GM19035 (cell line): ENCODE measurements at regions not wholly inside any gene's neighbourhood (a gene's known extent, or its start where the extent isn't known, plus 50 kb on each side); places are given as distances from the start of the nearest gene placed in this dataset.
"Not testable (repeated sequence)": the region's sequence is repeated elsewhere in the genome, so short reads cannot be mapped to it uniquely, and the experiment has no call there.

Experiments
- ATAC-seq: cut with Tn5 transposase; IDR thresholded peaks from one replicate; pipeline ENCODE4 v1.9.1; 2021; ENCODE audit not compliant: unreplicated experiment

DNA sequence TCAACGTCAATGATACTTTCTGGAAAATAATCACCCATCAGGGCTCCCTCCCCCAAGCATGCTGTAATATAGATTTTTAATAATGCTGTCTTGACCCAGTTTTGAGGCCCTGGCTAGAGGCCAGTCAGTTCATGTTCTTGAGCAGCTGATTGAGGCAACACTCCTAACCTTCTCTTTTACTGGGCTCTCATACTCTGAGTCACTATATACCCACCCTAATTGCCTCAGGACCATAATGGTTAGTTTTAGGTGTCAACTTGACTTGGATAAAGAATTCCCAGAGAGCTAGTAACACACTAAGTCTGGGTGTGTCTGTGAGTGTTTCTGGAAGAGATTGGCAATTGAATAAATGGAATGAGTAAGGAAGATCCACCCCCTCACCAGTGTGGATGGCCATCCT is 527.0 kb upstream of the ATP2B1 start:
- ATAC-seq: no peak

DNA sequence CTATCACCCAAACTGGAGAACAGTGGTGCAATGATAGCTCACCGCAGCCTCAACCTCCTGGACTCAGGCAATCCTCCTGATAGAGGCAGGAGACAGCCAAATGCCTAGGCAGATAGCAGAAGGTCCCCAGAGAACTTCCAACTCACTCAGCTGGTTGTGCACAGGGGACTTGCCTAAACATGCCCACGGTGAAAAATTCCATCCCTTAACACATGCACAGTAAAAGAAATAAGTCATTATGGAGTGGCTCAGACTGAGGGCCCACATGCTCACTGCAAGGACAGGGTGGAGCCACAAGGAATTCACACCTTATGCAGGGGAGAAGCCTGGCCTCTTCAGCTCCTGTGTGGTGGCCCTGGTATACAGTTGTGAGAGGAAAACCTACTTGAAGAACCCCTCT is 525.8 kb upstream of the ATP2B1 start:
- no peak for ATAC-seq

DNA sequence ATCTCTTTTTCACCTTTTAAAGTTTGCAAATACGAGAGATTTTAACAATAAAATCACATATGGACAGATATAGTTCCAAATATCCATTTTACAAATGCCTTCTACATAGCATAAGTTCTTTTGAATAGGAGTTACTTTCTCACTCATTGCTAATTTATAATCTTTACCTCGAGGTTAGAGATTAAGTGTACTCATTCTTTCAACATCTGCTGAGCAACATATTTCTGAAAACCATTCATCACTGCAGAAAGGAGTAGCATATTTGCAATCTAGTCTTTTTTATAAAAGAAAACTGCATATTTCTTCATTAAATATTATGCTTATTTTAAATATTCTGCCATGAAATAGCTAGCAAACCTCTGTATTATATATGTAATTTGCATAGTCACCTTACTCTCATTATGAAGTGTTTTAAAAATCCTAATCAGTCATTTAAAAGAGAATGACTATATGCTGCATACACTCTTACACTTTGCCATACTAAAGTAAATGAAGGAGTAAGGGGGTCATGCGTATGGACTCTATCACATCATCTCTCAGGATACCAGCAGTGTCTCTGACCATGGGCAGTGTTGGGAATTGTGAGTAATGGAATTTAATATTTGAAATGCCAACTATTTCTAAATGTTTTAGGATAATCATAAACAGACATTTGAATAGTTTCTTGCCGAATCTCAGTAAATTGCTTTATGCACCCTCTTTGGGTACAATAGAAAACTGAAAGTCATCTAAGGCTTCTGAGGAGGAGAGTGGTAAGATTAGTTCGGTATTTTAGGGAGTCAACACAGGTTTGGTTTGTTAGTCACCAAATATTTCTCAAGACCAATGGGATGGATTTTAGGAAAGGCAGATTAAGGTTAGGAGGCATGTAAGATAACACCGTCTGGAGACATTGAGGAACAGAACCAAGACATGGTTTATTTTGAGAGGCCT is 524.8 kb upstream of the ATP2B1 start:
- ATAC-seq: no peak

DNA sequence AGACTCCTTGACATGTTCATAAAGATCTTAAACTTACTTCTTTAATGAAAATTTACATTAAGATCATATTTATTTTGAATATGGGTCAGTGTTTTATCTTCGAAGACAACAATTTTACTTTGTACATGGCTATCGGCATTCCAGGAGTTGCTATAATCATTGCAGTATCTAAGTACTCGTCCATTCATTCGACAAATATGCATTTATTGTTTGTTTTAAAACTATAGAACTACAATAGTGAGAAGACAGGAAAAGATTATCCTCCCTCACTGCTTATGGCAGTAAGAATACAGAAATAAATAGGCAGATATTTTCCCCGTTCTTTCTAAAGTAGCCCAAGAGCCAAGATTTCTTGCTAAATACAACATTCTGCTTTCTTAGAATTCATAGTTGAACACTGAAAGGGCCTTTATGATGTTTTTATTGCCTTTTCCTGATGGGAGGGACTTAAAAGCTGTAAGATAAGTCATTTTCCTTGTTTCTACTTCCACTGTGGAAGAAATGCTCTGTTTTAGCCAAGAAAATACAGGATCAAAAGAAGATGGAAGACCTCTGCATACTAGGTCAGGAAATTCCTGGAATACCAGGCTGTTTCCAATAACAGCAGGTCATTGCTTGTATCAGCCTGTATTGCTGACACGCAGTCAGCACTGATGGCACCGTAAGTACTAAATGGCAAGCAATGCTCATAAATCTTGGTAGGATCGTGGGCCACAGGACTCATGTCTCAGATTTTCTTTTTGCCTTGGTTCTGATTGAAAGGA is 521.0 kb upstream of the ATP2B1 start:
- no peak for ATAC-seq

DNA sequence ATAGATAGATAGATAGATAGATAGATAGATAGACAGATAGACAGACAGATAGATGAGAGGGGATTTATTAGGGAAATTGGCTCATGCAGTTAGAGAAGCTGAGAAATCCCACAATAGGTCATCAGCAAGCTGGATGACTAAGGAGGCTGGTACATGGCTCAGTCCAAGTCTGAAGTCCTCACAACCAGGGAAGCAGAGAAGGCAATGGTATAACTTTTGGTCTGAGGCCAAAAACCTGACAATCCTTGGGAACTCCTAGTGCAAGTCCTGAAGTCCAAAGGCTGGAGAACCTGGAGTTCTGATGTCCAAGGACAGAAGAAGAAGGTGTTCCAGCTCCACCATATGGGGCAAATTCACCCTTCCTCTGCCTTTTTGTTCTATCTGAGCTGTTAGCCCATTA is 517.6 kb upstream of the ATP2B1 start:
- no peak for ATAC-seq

DNA sequence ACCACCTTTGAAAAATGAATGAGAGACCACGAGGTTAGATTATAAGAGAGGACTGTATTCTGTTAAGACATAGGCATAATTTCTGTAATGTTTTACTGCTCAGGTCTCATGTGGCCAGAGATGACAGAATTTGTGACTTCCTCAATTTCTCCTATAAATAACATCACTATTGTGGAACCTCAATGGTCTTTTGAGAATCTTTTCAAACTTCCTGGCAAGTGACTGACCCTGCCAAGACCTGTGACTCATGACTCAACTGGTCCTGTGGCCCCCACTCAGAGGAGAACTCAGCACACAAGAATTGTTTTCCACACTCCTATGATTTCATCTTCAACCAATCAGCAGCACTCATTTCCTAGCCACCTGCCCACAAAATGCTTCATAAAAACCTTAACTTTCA is 508.2 kb upstream of the ATP2B1 start:
- ATAC-seq: no peak

DNA sequence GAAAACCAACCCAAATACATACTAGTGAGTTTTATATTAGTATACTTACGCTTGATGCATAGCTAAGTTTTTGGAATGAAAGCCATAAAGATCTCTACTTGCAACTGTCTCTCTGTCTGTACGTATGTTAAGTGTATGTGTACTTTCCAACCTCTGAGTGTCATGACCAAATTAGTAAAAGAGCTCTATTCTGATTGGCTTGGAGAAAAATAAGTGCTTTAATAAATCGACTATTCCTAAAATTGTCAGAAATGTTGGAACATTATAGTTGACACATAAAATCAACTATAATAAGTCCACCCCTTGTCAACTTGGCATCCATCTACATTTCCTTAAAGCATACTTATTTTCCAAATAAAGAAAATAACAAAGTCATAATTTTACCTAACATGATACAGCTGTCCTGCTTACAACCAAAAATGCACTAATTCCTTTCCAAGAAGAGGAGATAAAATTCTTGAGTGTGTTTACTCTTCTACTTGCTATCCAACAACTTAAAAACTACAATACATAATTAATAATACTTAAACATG is 507.4 kb upstream of the ATP2B1 start:
- no peak for ATAC-seq

DNA sequence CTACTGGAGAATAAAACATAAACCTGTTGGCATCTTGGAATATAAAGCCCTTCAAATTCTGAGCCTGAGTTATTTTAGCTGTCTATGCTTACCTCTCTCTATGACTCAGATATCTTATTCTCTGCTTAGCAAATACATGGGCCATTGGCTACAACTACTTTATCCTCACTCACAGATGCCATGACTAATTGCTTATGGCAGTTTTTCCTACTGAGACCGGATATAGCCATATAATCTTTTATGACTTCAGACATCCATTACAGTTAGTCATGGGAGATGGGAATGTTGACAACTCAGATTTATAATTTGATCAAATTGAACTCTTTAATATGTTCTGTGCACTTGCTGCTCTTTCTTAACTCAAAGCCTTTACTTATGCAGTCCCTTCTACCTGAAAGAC is 502.4 kb upstream of the ATP2B1 start:
- no peak for ATAC-seq

DNA sequence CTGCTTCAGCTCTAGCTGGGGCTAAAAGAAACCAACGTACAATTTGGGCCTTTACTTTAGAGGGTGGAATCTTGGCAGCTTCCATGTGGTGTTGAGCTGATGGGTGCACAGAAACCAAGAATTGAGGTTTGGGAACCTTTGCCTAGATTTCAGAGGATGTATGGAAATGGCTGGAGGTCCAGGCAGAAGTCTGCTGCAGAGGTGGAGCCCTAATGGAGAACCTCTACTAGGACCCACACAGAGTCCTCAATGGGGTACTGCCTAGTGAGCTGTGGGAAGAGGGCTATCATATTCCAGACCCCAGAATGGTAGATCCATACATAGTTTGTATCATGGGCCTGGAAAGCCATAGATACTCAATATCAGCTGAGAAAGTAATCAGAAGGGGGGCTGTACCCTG is 500.4 kb upstream of the ATP2B1 start:
- ATAC-seq: no peak

DNA sequence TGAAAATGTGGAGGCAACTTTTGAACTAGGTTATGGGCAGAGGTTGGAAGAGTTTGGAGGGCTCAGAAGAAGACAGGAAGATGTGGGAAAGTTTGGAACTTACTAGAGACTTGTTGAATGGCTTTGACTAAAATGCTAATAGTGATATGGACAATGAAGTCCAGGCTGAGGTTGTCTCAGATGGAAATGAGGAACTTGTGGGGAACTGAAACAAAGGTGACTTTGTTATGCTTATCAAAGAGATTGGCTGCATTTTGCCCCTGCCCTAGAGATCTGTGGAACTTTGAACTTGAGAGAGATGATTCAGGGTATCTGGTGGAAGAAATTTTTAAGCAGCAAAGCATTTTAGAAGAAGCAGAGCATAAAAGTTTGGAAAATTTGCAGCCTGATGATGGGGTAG is 499.7 kb upstream of the ATP2B1 start:
- not testable (repeated sequence) for ATAC-seq

DNA sequence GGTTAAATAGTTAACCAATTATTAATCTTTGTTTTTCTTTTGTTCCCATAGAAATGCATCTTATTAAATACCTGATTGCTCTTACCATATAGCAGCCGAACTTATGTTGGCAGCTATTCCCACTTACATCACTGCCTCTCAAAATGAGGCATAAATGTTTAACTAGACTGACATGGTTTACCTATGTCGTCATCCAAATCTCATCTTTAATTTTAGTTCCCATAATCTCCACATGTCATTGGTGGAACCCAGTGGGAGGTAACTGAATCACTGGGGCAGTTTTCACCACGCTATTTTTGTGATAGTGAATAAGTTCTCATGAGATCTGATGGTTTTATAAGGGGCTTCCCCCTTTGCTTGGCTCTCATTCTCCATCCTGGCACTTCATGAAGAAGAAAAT is 499.2 kb upstream of the ATP2B1 start:
- ATAC-seq: no peak

DNA sequence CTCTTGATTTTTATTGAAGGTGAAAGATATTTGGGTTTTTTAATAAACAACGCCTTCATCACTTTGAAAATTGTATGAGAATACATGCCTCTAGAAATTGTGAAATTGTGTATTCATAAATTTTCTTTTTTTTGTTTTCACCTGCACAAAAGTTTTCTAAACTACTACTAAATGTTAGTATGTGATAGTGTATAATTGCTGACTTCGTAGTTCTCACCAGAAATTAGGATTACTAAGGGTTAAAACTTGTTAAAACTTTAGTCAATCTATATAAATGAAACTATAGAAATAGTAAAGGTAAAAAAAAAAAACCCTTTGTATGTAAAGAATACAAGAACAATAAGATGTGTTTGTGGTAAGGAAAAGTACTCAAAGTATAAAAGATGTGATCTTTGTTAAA is 496.5 kb upstream of the ATP2B1 start:
- ATAC-seq: no peak

DNA sequence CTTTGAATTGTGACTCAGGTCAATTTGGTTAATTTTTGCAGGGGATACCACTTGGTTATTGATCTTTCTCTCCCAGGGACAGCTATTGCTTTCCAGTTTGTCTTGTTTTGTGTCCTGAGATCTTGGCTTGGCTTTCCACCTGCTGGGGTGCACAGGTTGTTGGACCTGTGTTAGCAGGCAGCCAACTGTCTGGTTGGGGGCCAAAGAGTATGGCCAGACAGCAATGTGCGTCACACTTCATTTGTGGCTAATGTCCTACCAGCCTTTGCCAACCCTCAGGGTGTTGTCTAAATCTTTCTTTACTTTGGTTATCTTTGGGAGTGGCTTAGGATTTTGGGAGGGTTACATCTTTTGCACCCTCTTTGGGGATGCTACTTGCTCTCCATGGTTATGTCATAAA is 494.9 kb upstream of the ATP2B1 start:
- ATAC-seq: no peak

DNA sequence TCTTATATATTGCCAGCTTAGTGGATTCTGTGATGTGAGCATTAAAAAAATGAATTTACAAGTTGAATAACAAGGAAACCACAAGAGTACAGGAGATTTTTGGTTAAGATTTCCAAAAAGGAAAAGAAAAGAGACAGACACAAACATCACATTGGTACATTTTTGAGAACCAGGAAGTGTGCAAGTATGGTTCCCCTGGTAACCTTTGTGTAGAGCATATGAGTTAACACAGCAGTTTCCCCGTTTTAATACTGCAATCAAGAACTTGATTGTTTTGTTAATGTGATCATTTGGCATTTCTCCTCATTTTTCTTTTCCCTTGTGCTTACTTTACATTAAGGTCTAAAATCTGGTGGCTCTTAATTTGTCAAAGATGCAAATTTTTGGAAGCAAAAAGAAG is 490.4 kb upstream of the ATP2B1 start:
- ATAC-seq: no peak

DNA sequence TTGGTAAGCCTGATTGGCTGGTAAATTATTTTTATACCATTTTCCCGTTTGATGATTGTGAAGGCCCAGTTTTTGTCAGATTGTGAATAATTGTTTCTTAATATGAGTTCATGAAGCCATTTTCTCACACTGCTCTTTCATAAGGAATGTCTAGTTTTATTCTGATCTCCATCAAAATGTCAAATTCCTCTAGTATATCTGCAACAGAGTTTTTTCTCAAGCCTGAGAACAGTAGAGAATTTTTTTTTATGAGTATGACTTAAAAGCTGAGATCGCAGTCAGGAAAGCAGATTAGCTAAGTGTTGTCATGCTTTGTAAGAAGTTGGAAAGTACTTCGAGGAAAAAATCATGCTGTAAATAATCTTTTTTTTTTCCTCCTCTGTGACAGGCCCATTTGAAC is 484.9 kb upstream of the ATP2B1 start:
- ATAC-seq: no peak

DNA sequence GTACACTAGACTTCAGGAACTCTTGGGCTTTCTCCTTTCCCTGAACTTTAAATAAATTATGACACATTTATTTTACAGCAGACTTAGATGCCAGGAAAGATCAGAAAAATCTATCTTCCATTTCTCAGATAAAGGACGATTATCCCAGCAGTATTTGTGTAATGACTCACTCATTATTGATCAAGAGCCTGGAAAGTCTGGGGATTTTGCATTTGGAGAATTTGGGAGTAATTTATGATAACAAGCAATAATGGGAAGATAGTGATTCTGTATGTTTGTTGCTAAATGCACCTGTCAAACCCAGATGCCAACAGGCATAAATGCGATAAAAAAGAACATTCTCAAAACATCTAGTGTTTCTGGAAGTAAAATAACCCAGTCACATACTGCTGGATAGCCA is 480.2 kb upstream of the ATP2B1 start:
- ATAC-seq: no peak

DNA sequence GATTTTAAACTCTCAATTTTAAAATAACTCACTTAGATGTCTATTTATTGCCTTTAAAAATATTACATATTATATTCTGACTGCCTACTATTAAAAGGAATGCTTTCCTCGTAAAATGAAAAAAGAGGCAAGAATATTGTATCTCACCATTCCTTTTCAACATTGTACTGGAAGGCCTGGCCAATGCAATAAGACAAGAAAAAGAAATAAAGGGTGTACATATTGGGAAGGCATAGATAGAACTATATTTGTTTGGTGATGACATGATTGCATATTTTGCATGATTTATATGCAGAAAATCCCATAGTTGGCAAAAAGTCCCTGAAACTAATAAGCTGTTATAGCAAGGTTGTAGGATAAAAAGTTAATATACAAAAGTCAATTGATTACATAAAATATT is 474.6 kb upstream of the ATP2B1 start:
- no peak for ATAC-seq

DNA sequence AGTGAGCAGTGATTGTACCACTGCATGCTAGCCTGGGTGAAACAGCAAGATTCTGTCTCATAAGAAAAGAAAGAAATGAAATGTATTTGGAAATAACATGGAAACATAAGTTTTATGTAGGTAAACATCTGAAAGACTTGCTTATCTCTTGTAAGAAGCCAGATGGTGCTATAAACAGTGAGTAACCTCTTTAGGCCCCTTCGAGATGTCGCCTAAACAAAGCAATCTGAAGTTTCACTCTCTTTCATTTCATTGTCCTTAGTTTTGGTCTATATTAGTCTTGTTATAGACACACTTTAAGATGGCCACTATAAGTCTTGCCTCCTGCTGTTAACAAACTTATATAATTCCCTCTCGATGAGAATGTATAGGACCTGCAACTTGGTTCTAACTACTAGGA is 472.6 kb upstream of the ATP2B1 start:
- no peak for ATAC-seq

DNA sequence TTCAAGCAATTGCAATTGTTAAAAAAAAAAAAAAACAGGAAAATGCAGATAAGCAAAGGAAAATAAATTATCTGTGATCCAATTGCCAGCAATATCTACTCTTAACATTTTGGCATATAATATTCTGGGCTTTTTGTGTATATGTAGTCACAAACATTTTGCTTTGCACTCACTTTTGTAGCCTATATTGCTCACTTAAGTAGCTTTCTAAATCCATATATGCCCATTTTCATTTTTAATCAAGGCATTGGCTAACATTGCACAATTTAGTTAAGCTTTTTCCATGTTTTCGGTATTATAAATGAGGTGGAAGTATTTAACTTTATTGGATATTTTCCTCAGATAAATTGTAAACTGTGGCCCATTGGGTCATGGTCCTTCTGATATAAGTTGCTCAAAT is 466.3 kb upstream of the ATP2B1 start:
- no peak for ATAC-seq

DNA sequence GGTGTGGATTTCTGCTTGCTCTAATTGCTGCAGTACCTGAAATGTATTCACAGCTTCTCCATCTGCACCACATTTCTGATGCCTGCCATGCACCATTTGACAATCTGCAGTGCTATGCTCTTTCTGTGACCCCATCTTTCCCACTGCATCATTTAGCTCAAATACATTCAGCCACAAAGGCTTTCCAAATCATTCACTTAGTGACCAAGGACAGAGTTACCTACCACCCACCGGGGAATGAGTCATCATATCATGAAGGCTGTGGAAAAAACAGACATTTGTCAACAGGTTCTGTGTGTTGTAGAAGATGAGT is 465.5 kb upstream of the ATP2B1 start:
- ATAC-seq: peak; percentile 56

DNA sequence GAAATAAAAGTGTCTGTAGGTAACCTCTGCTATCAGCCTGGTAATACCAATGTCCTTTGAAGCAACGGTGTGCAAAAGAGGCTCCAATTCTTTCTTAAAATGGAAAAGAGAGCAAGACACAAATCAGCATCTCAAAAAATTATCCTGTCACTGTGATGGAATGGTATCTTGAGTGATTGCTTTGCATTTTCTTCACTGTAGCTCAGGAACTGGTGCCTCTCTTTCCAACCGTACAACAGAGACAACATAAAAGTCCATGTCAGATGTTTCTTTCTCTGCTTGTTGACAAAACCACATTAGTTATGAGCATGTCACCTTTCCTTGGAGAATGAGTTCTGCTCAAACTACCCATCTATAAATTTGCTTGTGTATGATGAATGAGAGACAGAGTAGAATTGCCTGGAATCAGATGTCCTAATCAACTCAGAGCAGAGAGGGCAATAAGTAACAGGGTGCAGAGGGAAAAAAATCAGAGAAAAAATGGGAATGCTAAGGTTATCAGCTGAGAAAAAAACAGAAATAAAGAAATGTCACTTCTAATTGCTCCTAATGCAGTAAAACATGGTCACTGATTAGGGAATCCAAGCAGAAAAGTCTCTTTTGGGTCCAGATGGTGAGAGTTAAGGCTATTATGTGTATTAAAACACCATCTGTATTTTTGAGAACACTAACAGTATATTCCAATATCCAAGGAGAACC is 465.0 kb upstream of the ATP2B1 start:
- no peak for ATAC-seq

DNA sequence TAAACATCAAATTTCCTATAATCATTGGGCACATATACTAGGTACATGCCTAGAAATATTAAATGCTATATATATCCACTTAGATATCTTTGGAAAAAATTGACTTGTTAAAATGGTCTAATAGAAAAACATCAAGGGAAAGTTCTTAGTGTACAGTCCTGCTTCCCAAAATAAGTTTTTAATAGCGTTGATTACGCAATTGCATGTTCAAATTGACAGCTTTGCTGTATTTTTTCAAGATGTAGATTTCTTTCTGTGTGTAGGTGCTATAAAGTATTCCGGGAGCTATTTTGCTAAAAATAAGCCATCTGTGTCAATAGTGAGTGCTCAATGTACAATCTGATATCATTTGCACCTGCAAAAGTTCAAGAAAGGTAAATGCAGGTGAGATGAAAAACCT is 463.9 kb upstream of the ATP2B1 start:
- no peak for ATAC-seq
